HepG2 (cell line): ENCODE measurements at regions not wholly inside any gene's neighbourhood (a gene's known extent, or its start where the extent isn't known, plus 50 kb on each side); places are given as distances from the start of the nearest gene placed in this dataset.

Experiments used
- BCL3 ChIP-seq: sonication (generic); formaldehyde crosslinking; IDR thresholded peaks from 2 replicates; pipeline ENCODE4 v1.5.1; 2020; ENCODE audit warnings: mild to moderate bottlenecking, missing genetic modification reagents, moderate library complexity
- BRCA1 ChIP-seq: sonication (generic); formaldehyde crosslinking; IDR thresholded peaks from 2 replicates; pipeline ENCODE4 v1.4.0; 2020; ENCODE audit warnings: missing genetic modification reagents
- E2F1 ChIP-seq: sonication (generic); formaldehyde crosslinking; IDR thresholded peaks from 2 replicates; pipeline ENCODE4 v1.5.0; 2020; ENCODE audit warnings: missing genetic modification reagents
- EHMT2 ChIP-seq: fragments of 200-600 bp; sonication (generic); IDR thresholded peaks from 2 replicates; pipeline ENCODE4 v1.7.0; 2017; ENCODE audit warnings: antibody characterized with exemption, low read depth, low read length, borderline replicate concordance
- FOSL1 ChIP-seq: sonication (generic); formaldehyde crosslinking; IDR thresholded peaks from 2 replicates; pipeline ENCODE4 v1.9.0; 2021; ENCODE audit warnings: missing genetic modification reagents, borderline replicate concordance
- GLMP ChIP-seq: sonication (generic); formaldehyde crosslinking; IDR thresholded peaks from 2 replicates; pipeline ENCODE4 v1.9.0; 2021; ENCODE audit warnings: missing genetic modification reagents, mild to moderate bottlenecking, borderline replicate concordance
- GRHL1 ChIP-seq: sonication (generic); formaldehyde crosslinking; conservative IDR thresholded peaks from 2 replicates; pipeline ENCODE4 v1.8.0; 2022; ENCODE audit warnings: missing genetic modification reagents
- HCFC1 ChIP-seq: fragments of 150-350 bp; IDR thresholded peaks from 2 replicates; pipeline ENCODE4 v1.6.1; 2014; ENCODE audit warnings: low read depth, low read length
- ISL2 ChIP-seq: sonication (generic); formaldehyde crosslinking; IDR thresholded peaks from 2 replicates; pipeline ENCODE4 v1.5.0; 2020; ENCODE audit warnings: missing genetic modification reagents
- JARID2 ChIP-seq: sonication (generic); formaldehyde crosslinking; IDR thresholded peaks from 2 replicates; pipeline ENCODE4 v1.8.1; 2023; ENCODE audit warnings: missing genetic modification reagents, inconsistent platforms; ENCODE audit not compliant: insufficient replicate concordance
- KDM6A ChIP-seq: IDR thresholded peaks from 2 replicates; pipeline ENCODE4 v1.6.1; 2016; ENCODE audit warnings: low read depth
- KMT2B ChIP-seq: IDR thresholded peaks from 2 replicates; pipeline ENCODE4 v1.6.1; 2016; ENCODE audit warnings: missing genetic modification reagents, missing compliant biosample characterization
- MAFK ChIP-seq, 2 experiments: IDR thresholded peaks in 1 of 2; conservative IDR thresholded peaks in 1 of 2; 2 replicates each; pipeline ENCODE4 v1.6.1; 2011; ENCODE audit warnings: improper control_type of control experiment in 2 of 2, low read length in 2 of 2
- NPAS2 ChIP-seq: sonication (generic); formaldehyde crosslinking; IDR thresholded peaks from 2 replicates; pipeline ENCODE4 v1.8.0; 2022; ENCODE audit warnings: mild to moderate bottlenecking, missing genetic modification reagents, borderline replicate concordance
- NRL ChIP-seq: sonication (generic); formaldehyde crosslinking; IDR thresholded peaks from 2 replicates; pipeline ENCODE4 v1.5.0; 2020; ENCODE audit warnings: missing genetic modification reagents, mild to moderate bottlenecking, moderate library complexity, borderline replicate concordance
- PCBP1 ChIP-seq: fragments of 200-400 bp; formaldehyde crosslinking; IDR thresholded peaks from 2 replicates; pipeline ENCODE4 v1.6.1; 2017; ENCODE audit warnings: mild to moderate bottlenecking, low read depth, low read length, borderline replicate concordance
- RFX5 ChIP-seq: IDR thresholded peaks from 2 replicates; pipeline ENCODE4 v1.6.1; 2011; ENCODE audit warnings: low read depth, low read length, improper control_type of control experiment
- RORA ChIP-seq: sonication (generic); formaldehyde crosslinking; IDR thresholded peaks from 2 replicates; pipeline ENCODE4 v1.5.0; 2020; ENCODE audit warnings: mild to moderate bottlenecking, missing genetic modification reagents, moderate library complexity
- RXRB ChIP-seq: IDR thresholded peaks from 2 replicates; pipeline ENCODE4 v1.6.1; 2016; ENCODE audit warnings: borderline replicate concordance, missing genetic modification reagents, missing compliant biosample characterization
- ZBTB10 ChIP-seq: sonication (generic); formaldehyde crosslinking; IDR thresholded peaks from 2 replicates; pipeline ENCODE4 v1.4.0; 2020; ENCODE audit warnings: missing genetic modification reagents, borderline replicate concordance
- ZNF549 ChIP-seq: sonication (generic); formaldehyde crosslinking; IDR thresholded peaks from 2 replicates; pipeline ENCODE4 v1.5.0; 2020; ENCODE audit warnings: missing genetic modification reagents
- ZNF766 ChIP-seq: sonication (generic); formaldehyde crosslinking; IDR thresholded peaks from 2 replicates; pipeline ENCODE4 v1.5.0; 2020; ENCODE audit warnings: missing genetic modification reagents, borderline replicate concordance
- ZNF878 ChIP-seq: sonication (generic); formaldehyde crosslinking; IDR thresholded peaks from 2 replicates; pipeline ENCODE4 v1.8.1; 2023; ENCODE audit warnings: mild to moderate bottlenecking, missing genetic modification reagents, moderate library complexity

- no peak for TF ChIP-seq BCL3 (CRISPR knock-in tag)
- peak; percentile 27; the same call in 1 of the 2 replicates for TF ChIP-seq ZNF878 (CRISPR knock-in tag)
- no peak for TF ChIP-seq RFX5
- TF ChIP-seq ZNF549 (CRISPR knock-in tag): no peak
- no peak for TF ChIP-seq NRL (CRISPR knock-in tag)
- TF ChIP-seq EHMT2: no peak
- TF ChIP-seq FOSL1 (CRISPR knock-in tag): no peak; the same call in 1 of the 2 replicates
- no peak for TF ChIP-seq GLMP (CRISPR knock-in tag)
- no peak for TF ChIP-seq RORA
- TF ChIP-seq E2F1 (CRISPR knock-in tag): no peak
- TF ChIP-seq ZBTB10 (CRISPR knock-in tag): no peak
- TF ChIP-seq GRHL1 (CRISPR knock-in tag): no peak
- peak; percentile 51 to 73 for TF ChIP-seq MAFK (conservative IDR thresholded peaks at IDR 0.05 in 1 of 2, IDR thresholded peaks at IDR 0.05 in 1 of 2; ENCODE audit: low read length in 2 of 2)
- TF ChIP-seq RXRB (CRISPR knock-in tag): peak; percentile 88
- no peak for TF ChIP-seq NPAS2
- TF ChIP-seq PCBP1: no peak
- TF ChIP-seq JARID2 (CRISPR knock-in tag): no peak
- TF ChIP-seq KMT2B (CRISPR knock-in tag): peak; percentile 43; the same call in 1 of the 2 replicates
- no peak for TF ChIP-seq ZNF766
- no peak; the same call in 1 of the 2 replicates for TF ChIP-seq BRCA1 (CRISPR knock-in tag)
- no peak for TF ChIP-seq HCFC1
- TF ChIP-seq ISL2 (CRISPR knock-in tag): no peak
- 0 out of 2 replicates have a peak, but pooled peaks have one; percentile 52 for TF ChIP-seq KDM6A (CRISPR knock-in tag)
Measured at GRCh38 chr11:62025487-62026105, 58.2 kb upstream of the FTH1 start (continued).
